Activated CD8-positive, alpha-beta memory T cell treated with anti-CD3 and anti-CD28 coated beads, Interleukin-2, amount 50 U/mL, for 48 hours (primary cell): ENCODE measurements at regions not wholly inside any gene's neighbourhood (a gene's known extent, or its start where the extent isn't known, plus 50 kb on each side); places are given as distances from the start of the nearest gene placed in this dataset.

Experiments used
- DNase-seq: peaks from one replicate; pipeline ENCODE4 v3.0.0-alpha.2; 2020

DNA sequence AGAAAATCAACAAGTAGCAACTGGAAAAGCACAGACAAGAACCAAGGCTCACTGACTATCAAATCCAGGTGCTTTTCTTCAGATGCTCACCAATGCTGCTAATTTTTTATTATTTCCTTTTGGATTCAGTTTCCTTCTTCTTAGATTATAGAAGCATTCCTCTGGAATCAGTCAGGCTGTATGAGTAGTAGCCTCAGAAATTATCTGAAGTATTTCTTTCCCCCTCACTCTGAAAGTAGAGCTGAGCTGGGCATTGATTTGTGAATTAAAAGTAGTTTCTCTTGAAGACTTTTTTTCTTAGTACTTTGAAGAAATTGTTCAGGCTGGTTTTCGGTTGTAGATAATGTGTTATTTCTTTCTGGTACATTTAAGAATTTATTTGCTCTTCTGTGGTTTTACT lies 273.7 kb downstream of the NOL4 start:
- DNase-seq, result no peak

DNA sequence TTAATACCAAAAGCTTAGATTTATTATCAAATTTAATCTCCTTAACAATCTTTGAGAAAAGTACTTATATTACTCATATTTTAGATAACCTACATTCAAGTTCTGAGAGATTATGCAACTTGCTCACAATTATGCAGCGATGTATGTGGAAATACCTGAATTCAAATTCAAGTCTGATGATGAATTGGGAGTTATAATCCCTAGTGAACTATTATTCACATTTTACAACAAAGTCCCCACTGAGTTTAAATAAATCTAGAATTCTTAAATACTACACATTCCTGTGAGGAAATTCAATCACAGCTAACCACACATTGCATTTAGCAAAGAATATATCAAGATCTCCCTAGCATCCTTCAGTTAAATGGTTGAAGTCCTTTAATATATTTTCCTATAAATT lies 278.4 kb downstream of the NOL4 start:
- DNase-seq, result no peak

DNA sequence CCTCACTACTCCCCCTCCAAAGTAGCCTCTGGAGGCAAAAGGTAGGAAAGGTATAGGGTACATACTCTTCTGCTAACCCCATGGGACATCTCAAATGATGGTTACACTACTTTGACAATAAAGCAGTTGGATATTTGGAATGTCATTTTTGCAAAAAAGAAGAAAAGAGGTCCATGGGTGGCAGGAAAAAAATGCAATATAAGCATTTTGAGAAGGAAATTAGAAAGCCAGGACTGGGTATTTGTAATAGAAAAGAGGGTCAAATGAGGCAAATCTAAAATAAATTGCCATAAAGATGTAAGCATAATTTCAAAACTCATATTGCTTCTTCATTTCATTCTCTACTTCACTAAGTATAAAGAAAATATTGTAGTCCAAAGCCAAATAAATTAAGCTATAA lies 280.2 kb downstream of the NOL4 start:
- DNase-seq, result no peak

- DNase-seq, result no peak
These were observed 287.4 kb downstream of the NOL4 start for GRCh38 chr18:33937270-33937816.

- no peak for DNase-seq
These were observed 290.5 kb downstream of the NOL4 start for GRCh38 chr18:33934258-33934657.

DNA sequence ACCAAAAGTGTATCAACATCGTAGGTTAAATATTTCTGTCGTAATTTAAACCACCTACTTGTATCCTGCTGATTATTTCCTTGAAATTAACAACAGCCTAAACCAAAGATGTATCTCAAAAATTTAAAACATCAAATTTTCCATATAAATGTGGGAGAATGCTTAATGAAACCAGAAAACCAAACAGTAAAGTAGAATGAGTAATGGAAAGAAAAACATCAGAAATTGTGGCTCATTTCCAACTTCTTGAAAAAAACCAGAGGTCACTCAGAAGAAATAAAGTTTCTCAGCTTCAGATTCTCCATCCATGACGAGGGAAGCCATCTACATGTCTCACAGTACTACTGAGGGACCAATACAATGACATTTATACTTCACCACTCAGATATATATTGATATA lies 296.5 kb downstream of the NOL4 start:
- no peak for DNase-seq

- DNase-seq, result no peak
These were observed 300.1 kb downstream of the NOL4 start for GRCh38 chr18:33924576-33924975.

- DNase-seq, result no peak
These were observed 300.7 kb downstream of the NOL4 start for GRCh38 chr18:33923980-33924379.

DNA sequence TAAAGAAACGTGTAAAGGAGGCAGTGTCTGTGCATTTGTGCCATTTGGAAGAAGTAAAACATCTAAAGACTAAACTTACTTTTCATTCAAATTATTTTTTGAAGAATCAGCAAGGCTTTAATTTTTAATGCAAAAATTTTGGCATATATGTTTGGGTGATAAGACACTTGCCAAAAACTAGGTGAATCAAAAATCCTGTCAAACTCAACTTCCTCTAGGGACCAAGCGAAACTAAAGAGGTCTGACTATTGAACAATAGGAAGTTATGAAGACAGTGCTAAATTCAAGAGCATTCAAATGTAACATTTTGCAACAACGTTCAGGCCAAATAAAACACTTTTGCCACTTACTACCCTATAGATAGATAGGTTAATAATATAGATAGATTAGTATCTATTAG lies 306.1 kb downstream of the NOL4 start:
- DNase-seq, result no peak

DNA sequence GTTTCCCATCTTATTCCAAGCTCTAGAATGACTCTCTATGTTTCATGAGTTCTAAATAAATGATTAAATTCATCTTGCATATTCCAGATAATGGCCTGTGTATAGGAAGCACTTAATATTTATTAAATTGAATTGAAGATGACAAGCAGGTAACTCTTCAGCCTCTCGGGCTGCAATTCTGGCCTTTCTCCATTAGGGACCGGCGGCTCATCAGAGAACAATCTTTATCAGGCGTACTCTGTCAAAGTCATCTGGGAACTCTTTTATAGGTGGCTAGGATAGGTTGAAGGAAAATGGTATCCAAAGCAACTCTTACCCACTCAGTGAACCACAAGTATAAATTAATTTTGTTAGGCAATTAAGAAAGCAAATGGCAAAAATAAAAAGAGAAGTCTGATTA lies 308.5 kb downstream of the NOL4 start:
- DNase-seq, result no peak

GRCh38 chr18:33914399-33914798 lies 310.3 kb downstream of the NOL4 start:
- no peak for DNase-seq

- DNase-seq, result no peak
These were observed 318.7 kb downstream of the NOL4 start for GRCh38 chr18:33906046-33906445.

DNA sequence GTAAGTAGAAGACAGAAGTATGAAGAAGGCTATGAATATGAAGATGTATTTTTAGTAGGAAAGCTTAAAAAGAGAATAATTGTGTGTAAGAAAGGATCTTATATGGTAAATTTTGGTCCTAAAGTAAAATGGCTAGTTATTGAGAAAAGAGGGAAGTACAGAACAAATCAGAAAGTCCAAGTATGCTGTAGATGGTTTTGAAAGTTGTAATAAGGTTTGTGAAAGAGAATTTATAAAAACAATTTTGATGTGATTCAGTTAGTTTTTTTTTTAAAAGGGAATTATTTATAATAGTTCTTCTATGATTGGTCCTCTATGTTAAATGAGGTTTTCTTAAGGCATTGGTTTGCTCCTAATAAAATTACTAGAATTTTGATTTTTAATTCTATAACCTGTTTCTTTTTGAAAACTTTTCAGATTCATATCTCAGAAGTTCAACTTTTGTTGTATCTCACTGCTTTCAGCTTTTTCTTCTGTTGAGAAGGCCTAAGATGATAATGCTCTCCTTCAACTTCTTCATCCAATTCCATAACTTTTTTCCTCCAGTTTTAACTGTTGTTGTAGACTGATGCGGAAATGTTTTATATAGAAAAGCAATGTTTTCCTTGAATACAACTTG lies 322.7 kb downstream of the NOL4 start:
- DNase-seq, result no peak

DNA sequence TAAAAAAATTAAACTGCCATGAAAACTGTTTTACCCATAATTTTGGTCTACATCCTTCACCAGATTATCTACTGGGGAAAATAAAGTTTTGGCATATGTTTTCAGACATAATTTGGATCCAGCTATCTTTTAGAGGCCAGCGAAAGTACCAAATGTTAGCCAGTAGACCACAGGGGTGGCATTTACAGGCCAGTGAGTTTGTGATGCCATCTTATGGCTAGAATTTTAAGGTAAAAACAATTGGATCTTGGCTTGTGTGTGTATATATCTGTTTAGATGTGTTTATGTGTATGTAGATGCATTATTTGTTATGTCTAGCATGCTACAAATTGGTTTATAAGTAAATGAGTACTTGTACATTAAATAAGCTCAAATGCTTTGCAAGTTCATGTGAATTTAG lies 322.6 kb downstream of the ASXL3 start:
- no peak for DNase-seq

DNA sequence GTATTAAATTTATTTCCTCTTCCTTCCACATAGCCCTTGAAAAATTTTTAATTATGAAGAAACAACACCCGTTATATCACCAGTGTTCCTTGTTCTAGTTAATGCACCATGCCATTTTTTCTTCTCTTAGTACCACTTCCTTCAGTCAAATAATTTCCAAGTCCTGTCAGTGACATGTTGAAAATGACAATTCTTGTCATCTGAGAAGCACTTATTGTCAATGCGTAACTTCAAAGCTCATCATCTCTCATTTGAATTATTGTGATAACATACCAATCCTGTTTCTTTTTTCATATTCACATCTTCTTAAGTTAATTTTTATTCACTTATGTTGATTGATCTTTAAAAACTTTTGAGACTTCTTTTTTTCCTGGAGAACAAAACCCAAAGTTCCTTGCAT lies 320.4 kb downstream of the ASXL3 start:
- no peak for DNase-seq

DNA sequence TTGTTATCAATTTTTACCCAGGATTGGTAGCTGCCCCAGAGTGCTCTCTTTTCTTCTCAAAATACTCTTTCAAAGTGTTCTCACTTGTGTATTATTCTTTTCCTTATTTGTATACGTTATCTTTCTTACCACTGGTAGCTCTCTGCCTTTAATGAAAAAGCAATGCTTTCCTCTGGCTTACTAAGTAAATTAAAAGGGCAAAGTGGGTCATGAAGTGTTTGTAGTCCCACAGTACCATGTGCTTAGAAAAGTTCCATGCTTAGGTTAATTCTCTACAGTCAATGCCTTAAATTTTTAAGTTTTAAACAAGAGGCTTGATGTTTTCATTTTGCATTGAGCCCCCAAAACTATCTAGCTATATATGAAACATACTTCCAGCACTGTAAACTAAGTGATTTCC lies 300.2 kb downstream of the ASXL3 start:
- DNase-seq, result no peak

DNA sequence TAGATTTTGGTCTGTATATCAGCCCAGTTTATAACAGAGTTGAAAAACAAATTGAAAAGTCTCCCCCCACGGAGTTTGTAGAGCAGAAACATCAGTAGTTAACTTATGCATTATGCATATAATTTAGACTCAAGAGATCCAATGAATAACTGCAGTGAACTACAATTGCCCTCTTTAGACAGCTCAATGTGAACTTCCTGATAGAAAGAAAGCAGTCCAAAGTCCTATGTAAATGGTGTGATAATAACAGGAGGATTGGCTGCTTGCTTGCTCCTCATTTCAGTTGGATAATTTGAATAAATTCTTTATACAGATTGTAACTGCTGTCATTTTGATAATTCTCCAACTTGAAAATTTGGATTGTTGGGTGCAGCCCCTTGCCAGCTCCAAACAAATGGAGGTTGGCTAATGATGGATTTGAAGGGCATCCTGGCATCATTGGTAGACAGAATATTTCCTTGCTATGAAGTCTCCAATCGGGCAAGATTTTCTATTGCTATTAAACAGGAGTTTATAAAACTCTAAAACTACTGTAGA lies 297.1 kb downstream of the ASXL3 start:
- DNase-seq, result no peak

- no peak for DNase-seq
These were observed 295.1 kb downstream of the ASXL3 start for GRCh38 chr18:33873112-33873511.

DNA sequence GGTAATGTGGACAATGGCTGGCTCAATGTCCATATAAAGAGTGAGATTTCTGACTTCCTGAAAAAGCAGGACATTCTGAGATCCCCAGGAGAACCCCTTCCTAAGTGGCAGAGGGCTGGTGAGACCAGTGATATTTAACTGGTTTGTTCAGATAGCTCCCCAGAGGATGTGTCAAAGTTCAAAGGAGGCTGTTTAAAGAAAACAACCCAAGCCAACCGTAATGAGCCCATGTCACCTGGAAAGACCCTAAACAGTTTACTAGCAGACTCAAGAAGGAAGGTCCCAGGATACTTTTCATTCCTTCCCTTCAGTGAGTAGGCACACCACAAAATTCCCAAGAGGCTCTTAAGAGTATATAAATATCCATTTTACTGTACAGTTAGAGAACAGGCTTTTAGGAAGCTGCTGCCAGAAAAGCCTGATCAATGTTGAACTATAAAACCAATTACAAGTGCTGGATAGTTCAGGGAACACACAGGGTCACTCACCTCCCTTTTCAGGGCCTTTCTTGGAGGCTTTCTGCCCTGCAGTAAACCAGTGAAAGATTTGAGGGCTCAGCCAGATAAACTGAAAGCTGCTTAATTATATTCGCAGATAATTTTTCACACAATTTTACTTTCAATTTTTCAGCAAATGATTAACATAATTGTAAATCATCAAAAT lies 293.5 kb downstream of the ASXL3 start:
- no peak for DNase-seq

DNA sequence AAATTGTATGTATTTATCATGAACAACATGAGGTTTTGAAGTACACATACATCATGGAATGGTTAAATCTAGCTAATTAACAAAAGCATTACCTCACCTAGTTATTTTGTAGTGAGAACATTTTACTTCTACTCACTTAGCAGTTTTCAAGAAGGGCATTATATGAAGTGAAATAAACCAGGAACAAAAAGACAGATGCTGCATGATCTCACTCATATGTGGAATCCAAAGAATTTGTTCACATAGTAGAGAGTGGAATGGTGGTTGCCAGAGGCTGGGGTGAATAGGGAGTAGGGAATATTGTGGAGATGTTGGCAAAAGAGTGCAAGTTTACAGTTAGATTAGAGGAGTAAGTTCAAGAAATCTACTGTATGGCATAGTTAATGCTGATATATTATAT lies 292.0 kb downstream of the ASXL3 start:
- no peak for DNase-seq

DNA sequence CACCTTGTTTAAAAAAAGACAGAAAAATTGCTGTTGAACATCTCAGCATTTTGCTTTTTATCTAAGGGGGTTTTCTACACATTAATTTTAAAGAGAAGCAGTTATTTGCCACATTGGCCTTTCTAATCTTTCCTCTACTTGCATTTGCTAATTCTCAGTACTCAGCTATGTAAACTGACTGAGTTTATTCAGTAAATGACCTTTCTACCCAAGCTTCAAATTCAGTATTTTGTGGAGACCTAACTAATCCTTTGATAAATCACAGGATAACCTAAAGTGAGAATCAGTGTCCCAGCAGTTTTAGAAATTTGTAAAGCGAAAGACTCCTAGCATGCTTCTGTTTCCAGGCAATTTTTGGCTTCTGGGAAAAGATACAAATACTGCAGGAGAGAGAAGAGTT lies 288.4 kb downstream of the ASXL3 start:
- DNase-seq, result no peak

DNA sequence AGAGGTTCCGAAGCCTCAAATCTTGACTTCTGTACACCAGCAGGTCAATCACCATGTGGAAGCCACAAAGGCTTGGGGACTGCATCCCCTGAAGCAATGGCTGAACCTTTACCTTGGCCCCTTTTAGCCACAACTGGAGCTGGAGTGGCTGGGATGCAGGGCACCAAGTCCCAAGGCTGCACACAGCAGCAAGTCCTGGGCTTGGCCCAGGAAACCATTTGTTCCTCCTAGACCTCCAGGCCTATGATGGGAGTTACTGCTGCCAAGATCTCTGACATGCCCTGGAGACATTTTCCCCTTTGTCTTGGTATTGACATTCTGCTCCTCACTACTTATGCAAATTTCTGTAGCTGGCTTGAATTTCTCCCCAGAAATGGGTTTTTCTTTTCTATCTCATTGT lies 285.9 kb downstream of the ASXL3 start:
- no peak for DNase-seq

GRCh38 chr18:33854827-33855139 lies 276.8 kb downstream of the ASXL3 start:
- DNase-seq, result no peak

GRCh38 chr18:33854086-33854826 lies 276.2 kb downstream of the ASXL3 start:
- DNase-seq, result no peak
